ENCODE measurements at regions not wholly inside any gene's neighbourhood (a gene's known extent, or its start where the extent isn't known, plus 50 kb on each side); places are given as distances from the start of the nearest gene placed in this dataset.

- TF ChIP-seq EZH2phosphoT487 (IDR thresholded peaks at IDR 0.05; ENCODE audit: low read length), result no peak
- TF ChIP-seq EZH2 (optimal IDR thresholded peaks at IDR 0.05; ENCODE audit: low read depth, low read length), result no peak
- TF ChIP-seq, protein P1, sequence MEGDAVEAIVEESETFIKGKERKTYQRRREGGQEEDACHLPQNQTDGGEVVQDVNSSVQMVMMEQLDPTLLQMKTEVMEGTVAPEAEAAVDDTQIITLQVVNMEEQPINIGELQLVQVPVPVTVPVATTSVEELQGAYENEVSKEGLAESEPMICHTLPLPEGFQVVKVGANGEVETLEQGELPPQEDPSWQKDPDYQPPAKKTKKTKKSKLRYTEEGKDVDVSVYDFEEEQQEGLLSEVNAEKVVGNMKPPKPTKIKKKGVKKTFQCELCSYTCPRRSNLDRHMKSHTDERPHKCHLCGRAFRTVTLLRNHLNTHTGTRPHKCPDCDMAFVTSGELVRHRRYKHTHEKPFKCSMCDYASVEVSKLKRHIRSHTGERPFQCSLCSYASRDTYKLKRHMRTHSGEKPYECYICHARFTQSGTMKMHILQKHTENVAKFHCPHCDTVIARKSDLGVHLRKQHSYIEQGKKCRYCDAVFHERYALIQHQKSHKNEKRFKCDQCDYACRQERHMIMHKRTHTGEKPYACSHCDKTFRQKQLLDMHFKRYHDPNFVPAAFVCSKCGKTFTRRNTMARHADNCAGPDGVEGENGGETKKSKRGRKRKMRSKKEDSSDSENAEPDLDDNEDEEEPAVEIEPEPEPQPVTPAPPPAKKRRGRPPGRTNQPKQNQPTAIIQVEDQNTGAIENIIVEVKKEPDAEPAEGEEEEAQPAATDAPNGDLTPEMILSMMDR (IDR thresholded peaks at IDR 0.05; ENCODE audit: low read length), result no peak
Observed at GRCh38 chr6:140566781-140567277, 1192.4 kb upstream of the CITED2 start.
